Activated naive CD4-positive, alpha-beta T cell treated with anti-CD3 and anti-CD28 coated beads, Interleukin-2, amount 50 U/mL, for 72 hours (primary cell): ENCODE measurements at regions not wholly inside any gene's neighbourhood (a gene's known extent, or its start where the extent isn't known, plus 50 kb on each side); places are given as distances from the start of the nearest gene placed in this dataset.

Source experiments
- ATAC-seq, 2 donors: fragments of 150-1000 bp; cut with Tn5 transposase; 2 replicates each; pipeline ENCODE4 v1.10.0; 2021; ENCODE audit warnings: mild to moderate bottlenecking in 2 of 2, moderate library complexity in 2 of 2
- DNase-seq, 2 donors: peaks; one replicate each; pipeline ENCODE4 v3.0.0; 2021 to 2022; ENCODE audit warnings: low spot score in 2 of 2
- H3K27ac Mint-ChIP-seq, 2 donors: one replicate each; pipeline ENCODE4 v1.8.0; 2022; ENCODE audit warnings: mild to moderate bottlenecking in 2 of 2, mixed read lengths in 2 of 2
- H3K36me3 Mint-ChIP-seq, 2 donors: one replicate each; pipeline ENCODE4 v1.8.0; 2022; ENCODE audit warnings: mixed read lengths in 2 of 2
- H3K9me3 Mint-ChIP-seq, 2 donors: one replicate each; pipeline ENCODE4 v1.8.0; 2022; ENCODE audit warnings: mixed read lengths in 2 of 2

- Mint-ChIP-seq H3K36me3 (no peaks in the 10 kb centered on the region), H3K9me3 (peaks cover 3 to 5% of the 10 kb centered on the region in 2 donors), H3K27ac (no peak overlapping the region)
- DNase-seq (no peak), ATAC-seq (no peak)
Observed at GRCh38 chr5:21195145-21195544, 1207.1 kb upstream of the CDH18 start.

GRCh38 chr5:21185536-21185935, 1197.5 kb upstream of the CDH18 start:
- ATAC-seq (no peak), DNase-seq (no peak)
- Mint-ChIP-seq H3K27ac (no peak overlapping the region), H3K36me3 (no peaks in the 10 kb centered on the region), H3K9me3 (peaks cover 0 to 6% of the 10 kb centered on the region in 2 donors)

- no peak for DNase-seq
- Mint-ChIP-seq H3K9me3 (peaks cover 0 to 11% of the 10 kb centered on the region in 2 donors), H3K36me3 (no peaks in the 10 kb centered on the region), H3K27ac (no peak overlapping the region)
- ATAC-seq, result no peak
Observed at GRCh38 chr5:21184581-21184980, 1196.6 kb upstream of the CDH18 start.

GRCh38 chr5:21181609-21182125, 1193.7 kb upstream of the CDH18 start:
- ATAC-seq, result no peak
- peaks cover 0 to 11% of the 10 kb centered on the region in 2 donors for H3K9me3 Mint-ChIP-seq
- H3K36me3 Mint-ChIP-seq, result no peaks in the 10 kb centered on the region
- no peak overlapping the region for H3K27ac Mint-ChIP-seq
- no peak for DNase-seq

- DNase-seq, result no peak
- no peak for ATAC-seq
- Mint-ChIP-seq H3K9me3 (peaks cover 0 to 4% of the 10 kb centered on the region in 2 donors), H3K36me3 (no peaks in the 10 kb centered on the region), H3K27ac (no peak overlapping the region)
Observed at GRCh38 chr5:21173526-21173925, 1185.5 kb upstream of the CDH18 start.

GRCh38 chr5:21173036-21173435, 1185.0 kb upstream of the CDH18 start:
- peaks cover 0 to 4% of the 10 kb centered on the region in 2 donors for H3K9me3 Mint-ChIP-seq
- H3K27ac Mint-ChIP-seq, result no peak overlapping the region
- no peak for DNase-seq
- ATAC-seq, result no peak
- H3K36me3 Mint-ChIP-seq, result no peaks in the 10 kb centered on the region

GRCh38 chr5:21171038-21171437, 1183.0 kb upstream of the CDH18 start:
- H3K9me3 Mint-ChIP-seq, result peaks cover 4% of the 10 kb centered on the region in 2 donors
- no peak for ATAC-seq
- no peak overlapping the region for H3K27ac Mint-ChIP-seq
- no peak for DNase-seq
- no peaks in the 10 kb centered on the region for H3K36me3 Mint-ChIP-seq

GRCh38 chr5:21168557-21168956, 1180.6 kb upstream of the CDH18 start:
- ATAC-seq, result no peak
- DNase-seq, result no peak
- Mint-ChIP-seq H3K27ac (no peak overlapping the region), H3K9me3 (peaks cover 5 to 9% of the 10 kb centered on the region in 2 donors), H3K36me3 (no peaks in the 10 kb centered on the region)

- Mint-ChIP-seq H3K9me3 (peaks cover 5 to 14% of the 10 kb centered on the region in 2 donors), H3K36me3 (no peaks in the 10 kb centered on the region), H3K27ac (no peak overlapping the region)
- no peak for ATAC-seq
- DNase-seq, result no peak
Observed at GRCh38 chr5:21165344-21165743, 1177.3 kb upstream of the CDH18 start.

GRCh38 chr5:21164425-21164824, 1176.4 kb upstream of the CDH18 start:
- ATAC-seq (no peak), DNase-seq (no peak)
- no peak overlapping the region for H3K27ac Mint-ChIP-seq
- peaks cover 5 to 15% of the 10 kb centered on the region in 2 donors for H3K9me3 Mint-ChIP-seq
- no peaks in the 10 kb centered on the region for H3K36me3 Mint-ChIP-seq

- no peak for ATAC-seq
- Mint-ChIP-seq H3K36me3 (no peaks in the 10 kb centered on the region), H3K9me3 (peaks cover 4 to 6% of the 10 kb centered on the region in 2 donors), H3K27ac (no peak overlapping the region)
- no peak for DNase-seq
Observed at GRCh38 chr5:21159510-21160059, 1171.6 kb upstream of the CDH18 start.

GRCh38 chr5:21154526-21154925, 1166.5 kb upstream of the CDH18 start:
- ATAC-seq (no peak), DNase-seq (no peak)
- Mint-ChIP-seq H3K9me3 (peaks cover 0 to 4% of the 10 kb centered on the region in 2 donors), H3K27ac (no peak overlapping the region), H3K36me3 (no peaks in the 10 kb centered on the region)

GRCh38 chr5:21152611-21153010, 1164.6 kb upstream of the CDH18 start:
- no peak for ATAC-seq
- H3K36me3 Mint-ChIP-seq, result no peaks in the 10 kb centered on the region
- no peak overlapping the region for H3K27ac Mint-ChIP-seq
- H3K9me3 Mint-ChIP-seq, result peaks cover 0 to 6% of the 10 kb centered on the region in 2 donors
- no peak for DNase-seq

- H3K36me3 Mint-ChIP-seq, result no peaks in the 10 kb centered on the region
- DNase-seq (no peak), ATAC-seq (no peak)
- H3K27ac Mint-ChIP-seq, result no peak overlapping the region
- H3K9me3 Mint-ChIP-seq, result peaks cover 0 to 6% of the 10 kb centered on the region in 2 donors
Observed at GRCh38 chr5:21145376-21145775, 1157.4 kb upstream of the CDH18 start.

GRCh38 chr5:21143686-21144085, 1155.7 kb upstream of the CDH18 start:
- H3K9me3 Mint-ChIP-seq, result peaks cover 0 to 6% of the 10 kb centered on the region in 2 donors
- ATAC-seq (peak in 1 of 2 donors; percentile 11), DNase-seq (no peak)
- no peak overlapping the region for H3K27ac Mint-ChIP-seq
- H3K36me3 Mint-ChIP-seq, result no peaks in the 10 kb centered on the region

GRCh38 chr5:21142791-21143190, 1154.8 kb upstream of the CDH18 start:
- ATAC-seq (peak; percentile 73 to 74), DNase-seq (no peak)
- no peaks in the 10 kb centered on the region for H3K36me3 Mint-ChIP-seq
- H3K27ac Mint-ChIP-seq, result no peak overlapping the region
- peaks cover 0 to 6% of the 10 kb centered on the region in 2 donors for H3K9me3 Mint-ChIP-seq

GRCh38 chr5:21140987-21141386, 1153.0 kb upstream of the CDH18 start:
- Mint-ChIP-seq H3K36me3 (no peaks in the 10 kb centered on the region), H3K27ac (no peak overlapping the region), H3K9me3 (peaks cover 0 to 6% of the 10 kb centered on the region in 2 donors)
- ATAC-seq (peak; percentile 14 to 30), DNase-seq (no peak)

GRCh38 chr5:21126236-21126635, 1138.2 kb upstream of the CDH18 start:
- Mint-ChIP-seq H3K9me3 (peaks cover 6 to 11% of the 10 kb centered on the region in 2 donors), H3K27ac (no peak overlapping the region), H3K36me3 (no peaks in the 10 kb centered on the region)
- DNase-seq, result no peak
- no peak for ATAC-seq
